ENCODE measurements at regions not wholly inside any gene's neighbourhood (a gene's known extent, or its start where the extent isn't known, plus 50 kb on each side); places are given as distances from the start of the nearest gene placed in this dataset.

GRCh38 chr4:3364634-3365314, 72.0 kb downstream of the RGS12 start:
- no peak for DNase-seq (ENCODE audit: low read depth)

- DNase-seq (ENCODE audit: low read depth): no peak
Observed at GRCh38 chr4:3365326-3365725, 72.5 kb downstream of the RGS12 start.

GRCh38 chr4:3365871-3366842, 73.3 kb downstream of the RGS12 start:
- DNase-seq (ENCODE audit: low read depth): no peak

GRCh38 chr4:3366893-3367775, 74.3 kb downstream of the RGS12 start:
- DNase-seq (ENCODE audit: low read depth): no peak

GRCh38 chr4:3367866-3368265, 73.9 kb upstream of the HGFAC start:
- no peak for DNase-seq (ENCODE audit: low read depth)

- no peak for DNase-seq (ENCODE audit: low read depth)
Observed at GRCh38 chr4:3368334-3368733, 73.4 kb upstream of the HGFAC start.

GRCh38 chr4:3368841-3369760, 72.7 kb upstream of the HGFAC start:
- DNase-seq (ENCODE audit: low read depth): peak; percentile 15

GRCh38 chr4:3369781-3370674, 71.7 kb upstream of the HGFAC start:
- peak; percentile 94 for DNase-seq (ENCODE audit: low read depth)

- no peak for DNase-seq (ENCODE audit: low read depth)
Observed at GRCh38 chr4:3371033-3372001, 70.5 kb upstream of the HGFAC start.

GRCh38 chr4:3372264-3372932, 69.4 kb upstream of the HGFAC start:
- DNase-seq (ENCODE audit: low read depth): no peak

GRCh38 chr4:3372933-3373465, 68.8 kb upstream of the HGFAC start:
- DNase-seq (ENCODE audit: low read depth): no peak

GRCh38 chr4:3373468-3373867, 68.3 kb upstream of the HGFAC start:
- DNase-seq (ENCODE audit: low read depth): no peak

- no peak for DNase-seq (ENCODE audit: low read depth)
Observed at GRCh38 chr4:3374011-3374645, 67.6 kb upstream of the HGFAC start.

- DNase-seq (ENCODE audit: low read depth): no peak
Observed at GRCh38 chr4:3374667-3375066, 67.1 kb upstream of the HGFAC start.

GRCh38 chr4:3375688-3376087, 66.1 kb upstream of the HGFAC start:
- peak; percentile 96 for DNase-seq (ENCODE audit: low read depth)

GRCh38 chr4:3376266-3376665, 65.5 kb upstream of the HGFAC start:
- DNase-seq (ENCODE audit: low read depth): no peak

GRCh38 chr4:3377557-3377956, 64.2 kb upstream of the HGFAC start:
- DNase-seq (ENCODE audit: low read depth): no peak

Data from LHCN-M2 (cell line).